A204.1 (cell line): ENCODE measurements at regions not wholly inside any gene's neighbourhood (a gene's known extent, or its start where the extent isn't known, plus 50 kb on each side); places are given as distances from the start of the nearest gene placed in this dataset.

Experiments used
- FAIRE-seq: peaks from 2 replicates; lab custom pipeline; 2012; peaks lifted over from hg19 to GRCh38; lab: Jason Lieb, UNC

- no peak for FAIRE-seq
Observed at GRCh38 chr14:98792171-98792570, 479.8 kb downstream of the BCL11B start.

- no peak for FAIRE-seq
Observed at GRCh38 chr14:98798099-98798498, 473.9 kb downstream of the BCL11B start.

GRCh38 chr14:98799891-98800290, 472.1 kb downstream of the BCL11B start:
- FAIRE-seq, result no peak

GRCh38 chr14:98802044-98802443, 470.0 kb downstream of the BCL11B start:
- no peak for FAIRE-seq

GRCh38 chr14:98803196-98803595, 468.8 kb downstream of the BCL11B start:
- FAIRE-seq, result no peak

GRCh38 chr14:98808494-98809407, 463.2 kb downstream of the BCL11B start:
- FAIRE-seq, result no peak

GRCh38 chr14:98816195-98816594, 455.8 kb downstream of the BCL11B start:
- no peak for FAIRE-seq

GRCh38 chr14:98816720-98817119, 455.3 kb downstream of the BCL11B start:
- no peak for FAIRE-seq

GRCh38 chr14:98819132-98819866, 452.7 kb downstream of the BCL11B start:
- no peak for FAIRE-seq

GRCh38 chr14:98819867-98820206, 452.2 kb downstream of the BCL11B start:
- no peak for FAIRE-seq

GRCh38 chr14:98822917-98823316, 449.1 kb downstream of the BCL11B start:
- no peak for FAIRE-seq

- no peak for FAIRE-seq
Observed at GRCh38 chr14:98826618-98827017, 445.4 kb downstream of the BCL11B start.

GRCh38 chr14:98834119-98834518, 437.9 kb downstream of the BCL11B start:
- no peak for FAIRE-seq

- FAIRE-seq, result no peak
Observed at GRCh38 chr14:98835051-98835824, 436.8 kb downstream of the BCL11B start.

GRCh38 chr14:98835825-98836100, 436.2 kb downstream of the BCL11B start:
- FAIRE-seq, result no peak

- no peak for FAIRE-seq
Observed at GRCh38 chr14:98840091-98840490, 431.9 kb downstream of the BCL11B start.

GRCh38 chr14:98840511-98840910, 431.5 kb downstream of the BCL11B start:
- no peak for FAIRE-seq

- no peak for FAIRE-seq
Observed at GRCh38 chr14:98844456-98844855, 427.5 kb downstream of the BCL11B start.

GRCh38 chr14:98847521-98848468, 424.2 kb downstream of the BCL11B start:
- FAIRE-seq, result no peak

- no peak for FAIRE-seq
Observed at GRCh38 chr14:98853063-98853729, 418.8 kb downstream of the BCL11B start.
